ENCODE measurements at regions not wholly inside any gene's neighbourhood (a gene's known extent, or its start where the extent isn't known, plus 50 kb on each side); places are given as distances from the start of the nearest gene placed in this dataset.

DNA sequence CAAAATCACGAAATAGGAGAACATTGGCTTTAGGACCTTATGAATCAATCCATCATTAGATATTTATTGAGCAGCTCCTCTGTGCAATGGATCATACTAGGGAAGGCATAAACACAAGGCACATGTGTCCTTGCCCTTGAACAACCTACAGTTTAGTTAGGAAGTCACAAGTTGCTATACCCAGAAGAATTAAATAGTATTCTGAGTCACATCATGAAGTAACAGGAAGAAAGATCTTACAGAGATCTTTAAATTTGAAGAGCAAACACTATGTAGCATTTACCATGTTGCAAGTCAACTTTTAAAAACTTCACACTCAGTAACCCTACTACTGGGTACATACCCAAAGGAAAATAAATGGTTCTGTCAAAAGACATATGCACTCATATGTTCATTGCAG, 355.2 kb upstream of the SLC14A2 start:
- no peak for FAIRE-seq
- H3K9me3 ChIP-seq (ENCODE audit: control insufficient read depth, low read depth, low read length): no peaks in the 10 kb centered on the region
- no peak overlapping the region for H3K27ac ChIP-seq (ENCODE audit: control insufficient read depth, insufficient read depth, low read length)
- TF ChIP-seq, protein P1, sequence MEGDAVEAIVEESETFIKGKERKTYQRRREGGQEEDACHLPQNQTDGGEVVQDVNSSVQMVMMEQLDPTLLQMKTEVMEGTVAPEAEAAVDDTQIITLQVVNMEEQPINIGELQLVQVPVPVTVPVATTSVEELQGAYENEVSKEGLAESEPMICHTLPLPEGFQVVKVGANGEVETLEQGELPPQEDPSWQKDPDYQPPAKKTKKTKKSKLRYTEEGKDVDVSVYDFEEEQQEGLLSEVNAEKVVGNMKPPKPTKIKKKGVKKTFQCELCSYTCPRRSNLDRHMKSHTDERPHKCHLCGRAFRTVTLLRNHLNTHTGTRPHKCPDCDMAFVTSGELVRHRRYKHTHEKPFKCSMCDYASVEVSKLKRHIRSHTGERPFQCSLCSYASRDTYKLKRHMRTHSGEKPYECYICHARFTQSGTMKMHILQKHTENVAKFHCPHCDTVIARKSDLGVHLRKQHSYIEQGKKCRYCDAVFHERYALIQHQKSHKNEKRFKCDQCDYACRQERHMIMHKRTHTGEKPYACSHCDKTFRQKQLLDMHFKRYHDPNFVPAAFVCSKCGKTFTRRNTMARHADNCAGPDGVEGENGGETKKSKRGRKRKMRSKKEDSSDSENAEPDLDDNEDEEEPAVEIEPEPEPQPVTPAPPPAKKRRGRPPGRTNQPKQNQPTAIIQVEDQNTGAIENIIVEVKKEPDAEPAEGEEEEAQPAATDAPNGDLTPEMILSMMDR (optimal IDR thresholded peaks at IDR 0.05 in 1 of 3, IDR thresholded peaks at IDR 0.05 in 1 of 3, conservative IDR thresholded peaks at IDR 0.05 in 1 of 3; ENCODE audit: extremely low read depth in 1 of 3, insufficient read depth in 2 of 3, low read length in 3 of 3): no peak
- no peak for TF ChIP-seq EZH2 (IDR thresholded peaks at IDR 0.05; ENCODE audit: low read length)
- H3K4me1 ChIP-seq (ENCODE audit: control insufficient read depth, extremely low read depth, insufficient read depth, low read length): no peaks in the 10 kb centered on the region
- H3K9me1 ChIP-seq (ENCODE audit: control insufficient read depth, extremely low read depth, insufficient read depth, low read length): no peaks in the 10 kb centered on the region
- H3K4me3 ChIP-seq (ENCODE audit: control insufficient read depth in 2 of 3, extremely low read depth in 1 of 3, insufficient read depth in 2 of 3, low read depth in 1 of 3, low read length in 3 of 3): no peak overlapping the region
- no peak overlapping the region for H3K9ac ChIP-seq (ENCODE audit: control insufficient read depth, extremely low read depth, insufficient read depth, low read length)
- no peaks in the 10 kb centered on the region for H3K27me3 ChIP-seq (ENCODE audit: control insufficient read depth, extremely low read depth, insufficient read depth, low read length)
- dilution Hi-C loops (cut with MboI; ENCODE audit: extremely low pct_ligation_motif_present, low sequenced_read_pairs): no loop called here
- H2AFZ ChIP-seq (ENCODE audit: control insufficient read depth, low read length): no peak overlapping the region
- no peaks in the 10 kb centered on the region for H3K79me2 ChIP-seq (ENCODE audit: control insufficient read depth, insufficient read depth, low read length)
- H3K4me2 ChIP-seq (ENCODE audit: control insufficient read depth, extremely low read depth, insufficient read depth, low read depth, low read length): no peak overlapping the region
- DNase-seq (ENCODE audit: low read depth, low spot score): no peak
- H4K20me1 ChIP-seq (ENCODE audit: control insufficient read depth, extremely low read depth, insufficient read depth, low read length): no peaks in the 10 kb centered on the region
- H3K36me3 ChIP-seq (ENCODE audit: control insufficient read depth in 2 of 2, extremely low read depth in 1 of 2, insufficient read depth in 2 of 2, low read length in 2 of 2): no peaks in the 10 kb centered on the region

DNA sequence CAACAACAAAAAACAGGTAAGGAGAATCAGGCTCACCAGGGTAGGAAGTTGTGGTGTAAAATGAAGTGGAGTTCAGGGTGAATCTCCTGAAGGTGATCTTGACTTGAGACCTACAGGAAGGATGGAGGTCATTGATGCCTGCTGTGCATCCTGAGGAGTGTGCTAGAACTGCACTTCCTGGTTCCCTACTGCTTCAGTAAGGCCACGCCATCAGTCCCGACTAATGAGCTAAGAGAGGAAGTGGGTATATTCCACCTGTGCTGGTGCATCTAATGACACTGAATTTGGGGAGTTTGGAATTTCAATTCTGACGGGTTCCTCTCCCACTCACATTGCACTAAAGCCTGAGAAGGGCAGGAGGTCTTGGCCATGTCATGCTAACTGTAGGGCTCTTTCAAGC, 349.3 kb upstream of the SLC14A2 start:
- no peaks in the 10 kb centered on the region for H3K36me3 ChIP-seq (ENCODE audit: control insufficient read depth in 2 of 2, extremely low read depth in 1 of 2, insufficient read depth in 2 of 2, low read length in 2 of 2)

More for the DNA sequence above, 349.3 kb upstream of the SLC14A2 start:
- Histone ChIP-seq H3K27me3 (ENCODE audit: control insufficient read depth, extremely low read depth, insufficient read depth, low read length) (no peaks in the 10 kb centered on the region), H4K20me1 (ENCODE audit: control insufficient read depth, extremely low read depth, insufficient read depth, low read length) (no peaks in the 10 kb centered on the region), H3K4me2 (ENCODE audit: control insufficient read depth, extremely low read depth, insufficient read depth, low read depth, low read length) (no peak overlapping the region), H2AFZ (ENCODE audit: control insufficient read depth, low read length) (no peak overlapping the region), H3K9me1 (ENCODE audit: control insufficient read depth, extremely low read depth, insufficient read depth, low read length) (no peaks in the 10 kb centered on the region), H3K4me3 (ENCODE audit: control insufficient read depth in 2 of 3, extremely low read depth in 1 of 3, insufficient read depth in 2 of 3, low read depth in 1 of 3, low read length in 3 of 3) (no peak overlapping the region), H3K9ac (ENCODE audit: control insufficient read depth, extremely low read depth, insufficient read depth, low read length) (no peak overlapping the region), H3K9me3 (ENCODE audit: control insufficient read depth, low read depth, low read length) (no peaks in the 10 kb centered on the region), H3K79me2 (ENCODE audit: control insufficient read depth, insufficient read depth, low read length) (no peaks in the 10 kb centered on the region), H3K27ac (ENCODE audit: control insufficient read depth, insufficient read depth, low read length) (no peak overlapping the region), H3K4me1 (ENCODE audit: control insufficient read depth, extremely low read depth, insufficient read depth, low read length) (no peaks in the 10 kb centered on the region)
- DNase-seq (ENCODE audit: low read depth, low spot score) (no peak), FAIRE-seq (peak; percentile 23)
- dilution Hi-C loops (cut with MboI; ENCODE audit: extremely low pct_ligation_motif_present, low sequenced_read_pairs): no loop called here
- TF ChIP-seq, protein P1 (optimal IDR thresholded peaks at IDR 0.05 in 1 of 3, IDR thresholded peaks at IDR 0.05 in 1 of 3, conservative IDR thresholded peaks at IDR 0.05 in 1 of 3; ENCODE audit: extremely low read depth in 1 of 3, insufficient read depth in 2 of 3, low read length in 3 of 3): no peak
- TF ChIP-seq EZH2 (IDR thresholded peaks at IDR 0.05; ENCODE audit: low read length): no peak
